Epithelial cell of proximal tubule (primary cell): ENCODE measurements at regions not wholly inside any gene's neighbourhood (a gene's known extent, or its start where the extent isn't known, plus 50 kb on each side); places are given as distances from the start of the nearest gene placed in this dataset.

Source experiments
- DNase-seq: peaks from one replicate; pipeline ENCODE4 v3.0.0-alpha.2; 2011; ENCODE audit warnings: low read depth
- H3K4me3 ChIP-seq: 2 replicates; pipeline ENCODE4 v1.5.1; 2011; ENCODE audit warnings: low read depth, mild to moderate bottlenecking, low read length
- TF ChIP-seq, protein P1 (sequence below): conservative IDR thresholded peaks from 2 replicates; pipeline ENCODE4 v1.5.1; 2012; ENCODE audit warnings: low read depth, mild to moderate bottlenecking, low read length

- TF ChIP-seq, protein P1, sequence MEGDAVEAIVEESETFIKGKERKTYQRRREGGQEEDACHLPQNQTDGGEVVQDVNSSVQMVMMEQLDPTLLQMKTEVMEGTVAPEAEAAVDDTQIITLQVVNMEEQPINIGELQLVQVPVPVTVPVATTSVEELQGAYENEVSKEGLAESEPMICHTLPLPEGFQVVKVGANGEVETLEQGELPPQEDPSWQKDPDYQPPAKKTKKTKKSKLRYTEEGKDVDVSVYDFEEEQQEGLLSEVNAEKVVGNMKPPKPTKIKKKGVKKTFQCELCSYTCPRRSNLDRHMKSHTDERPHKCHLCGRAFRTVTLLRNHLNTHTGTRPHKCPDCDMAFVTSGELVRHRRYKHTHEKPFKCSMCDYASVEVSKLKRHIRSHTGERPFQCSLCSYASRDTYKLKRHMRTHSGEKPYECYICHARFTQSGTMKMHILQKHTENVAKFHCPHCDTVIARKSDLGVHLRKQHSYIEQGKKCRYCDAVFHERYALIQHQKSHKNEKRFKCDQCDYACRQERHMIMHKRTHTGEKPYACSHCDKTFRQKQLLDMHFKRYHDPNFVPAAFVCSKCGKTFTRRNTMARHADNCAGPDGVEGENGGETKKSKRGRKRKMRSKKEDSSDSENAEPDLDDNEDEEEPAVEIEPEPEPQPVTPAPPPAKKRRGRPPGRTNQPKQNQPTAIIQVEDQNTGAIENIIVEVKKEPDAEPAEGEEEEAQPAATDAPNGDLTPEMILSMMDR, result no peak
- H3K4me3 ChIP-seq, result no peak overlapping the region
- DNase-seq, result no peak
These were observed 137.9 kb downstream of the SLC7A11 start for GRCh38 chr4:138104284-138104680.

GRCh38 chr4:138103597-138104283 lies 138.4 kb downstream of the SLC7A11 start:
- no peak for DNase-seq
- TF ChIP-seq, protein P1, result no peak
- H3K4me3 ChIP-seq, result no peak overlapping the region

- H3K4me3 ChIP-seq, result no peak overlapping the region
- DNase-seq, result no peak
- TF ChIP-seq, protein P1, result no peak
These were observed 142.8 kb downstream of the SLC7A11 start for GRCh38 chr4:138099385-138099784.

DNA sequence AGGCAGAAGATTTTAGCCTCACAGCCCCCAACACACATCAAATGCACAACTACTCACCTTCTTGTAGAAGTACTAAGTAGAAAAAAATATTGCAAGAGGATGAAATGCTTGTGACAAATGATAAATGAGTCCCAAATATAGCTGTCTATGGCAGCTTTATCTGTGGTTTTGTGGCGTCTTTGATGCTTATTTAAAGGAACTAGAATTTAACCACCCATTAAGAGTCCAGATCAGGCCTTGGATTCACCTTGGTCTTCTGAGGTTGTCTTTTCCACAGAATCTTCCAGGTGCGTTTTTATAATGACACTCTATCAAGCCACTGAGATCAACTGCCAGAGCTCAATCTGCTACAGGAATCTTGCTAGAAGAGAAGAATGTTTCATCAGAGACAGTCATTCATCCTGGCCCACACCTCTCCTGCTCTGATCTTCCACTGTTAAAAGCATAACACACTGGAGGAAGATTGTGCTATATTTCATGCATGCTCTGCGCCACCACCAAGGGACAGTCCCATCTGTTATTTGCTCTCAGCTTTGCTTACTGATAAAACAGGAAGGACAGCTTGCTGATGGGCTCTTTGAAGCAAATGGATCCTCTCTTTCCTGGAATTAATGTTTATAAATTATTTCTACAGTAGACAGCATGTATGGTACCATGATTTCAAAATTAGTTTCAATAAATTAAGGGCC lies 144.1 kb downstream of the SLC7A11 start:
- TF ChIP-seq, protein P1, result no peak
- DNase-seq, result no peak
- no peak overlapping the region for H3K4me3 ChIP-seq

DNA sequence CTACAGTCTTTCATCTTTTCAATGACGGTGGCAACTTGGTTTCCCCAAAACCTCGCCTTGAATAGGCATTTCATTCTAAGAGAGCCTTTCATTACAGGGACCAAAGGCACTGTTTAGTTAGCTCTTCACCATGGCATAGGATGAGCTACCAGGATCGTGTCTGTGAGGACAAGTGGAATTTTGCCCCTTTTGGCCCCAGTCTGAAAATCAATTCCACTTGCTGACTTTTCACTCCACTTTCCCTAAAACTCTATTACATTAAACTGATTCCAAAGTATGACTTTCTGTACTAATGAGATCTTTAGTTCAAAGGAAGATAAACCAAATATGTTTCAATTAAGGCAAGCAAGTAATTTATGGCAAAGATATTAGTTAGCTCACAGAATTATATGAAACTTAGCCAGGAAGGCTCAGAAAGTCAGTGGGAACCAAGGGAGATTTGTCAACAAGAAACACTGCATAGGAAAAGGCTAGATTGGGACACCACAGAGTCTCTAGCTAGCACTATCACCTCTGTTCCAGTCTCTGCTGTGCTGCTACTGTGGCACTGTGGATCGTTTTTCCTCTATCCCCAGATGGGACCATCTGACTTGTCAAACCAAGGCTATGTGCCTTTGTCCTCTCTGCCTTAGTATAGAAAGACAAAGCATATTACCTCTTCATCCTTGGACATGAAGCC lies 145.6 kb downstream of the SLC7A11 start:
- H3K4me3 ChIP-seq, result no peak overlapping the region
- DNase-seq, result no peak
- TF ChIP-seq, protein P1, result no peak

DNA sequence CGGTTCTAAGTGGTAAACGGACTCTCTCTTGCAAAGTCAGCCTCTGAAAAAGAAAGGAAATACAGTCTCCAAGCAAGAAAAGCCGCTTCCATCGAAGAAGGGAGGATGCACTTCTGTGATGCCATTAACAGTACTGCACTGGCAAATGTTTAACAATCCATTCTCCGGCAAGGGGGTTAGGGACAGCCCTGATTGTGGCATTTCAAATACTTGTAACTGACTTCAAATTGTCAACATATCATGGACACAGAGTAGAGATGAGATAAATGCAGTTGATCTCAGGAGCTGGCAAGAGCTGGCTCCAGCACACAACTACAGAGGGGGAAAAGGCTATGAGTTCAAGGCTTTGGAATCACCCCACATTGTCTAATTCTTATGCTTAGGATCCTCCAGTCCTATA lies 146.8 kb downstream of the SLC7A11 start:
- no peak overlapping the region for H3K4me3 ChIP-seq
- TF ChIP-seq, protein P1, result no peak

More for the DNA sequence above, 146.8 kb downstream of the SLC7A11 start:
- no peak for DNase-seq
